WTC11 (cell line): ENCODE measurements at regions not wholly inside any gene's neighbourhood (a gene's known extent, or its start where the extent isn't known, plus 50 kb on each side); places are given as distances from the start of the nearest gene placed in this dataset.

Source experiments
- ATAC-seq: fragments of 200-7000 bp; cut with Tn5 transposase; 2 replicates; pipeline ENCODE4 v1.10.0; 2021; ENCODE audit warnings: mild to moderate bottlenecking, moderate library complexity
- CTCF ChIA-PET: fragments of 300-600 bp; sonication (Branson Sonifier 250); formaldehyde crosslinking; loops from one replicate; lab custom pipeline; 2021; ENCODE audit warnings: antibody characterized with exemption; lab: Charles Lee
- POLR2A ChIA-PET: fragments of 350-600 bp; sonication (Branson Sonifier 250); formaldehyde crosslinking; loops from one replicate; lab custom pipeline; 2021; ENCODE audit warnings: antibody characterized with exemption; lab: Charles Lee
- DNase-seq: peaks from one replicate; pipeline ENCODE4 v3.0.0; 2021; ENCODE audit warnings: low spot score
- H3K27ac Mint-ChIP-seq: 2 replicates; pipeline ENCODE4 v1.8.0; 2021; ENCODE audit warnings: mixed read lengths
- H3K27me3 Mint-ChIP-seq: 2 replicates; pipeline ENCODE4 v1.8.0; 2021; ENCODE audit warnings: low read depth, mild to moderate bottlenecking, moderate library complexity, mixed read lengths
- H3K36me3 Mint-ChIP-seq: 2 replicates; pipeline ENCODE4 v1.8.0; 2021; ENCODE audit warnings: mixed read lengths
- H3K4me1 Mint-ChIP-seq: 2 replicates; pipeline ENCODE4 v1.8.0; 2022; ENCODE audit warnings: mixed read lengths
- H3K4me3 Mint-ChIP-seq: 2 replicates; pipeline ENCODE4 v1.8.0; 2021; ENCODE audit warnings: mild to moderate bottlenecking, moderate library complexity, mixed read lengths
- H3K9me3 Mint-ChIP-seq: 2 replicates; pipeline ENCODE4 v1.8.0; 2021; ENCODE audit warnings: mixed read lengths
- AR ChIP-seq: fragments of 250-450 bp; sonication (Bioruptor Pico); IDR thresholded peaks from 2 replicates; pipeline ENCODE4 v1.9.0; 2021; ENCODE audit warnings: mild to moderate bottlenecking
- ATF2 ChIP-seq: sonication (generic); formaldehyde crosslinking; IDR thresholded peaks from 2 replicates; pipeline ENCODE4 v1.8.1; 2022; ENCODE audit warnings: low read depth, missing genetic modification reagents, borderline replicate concordance
- ATF3 ChIP-seq: sonication (generic); formaldehyde crosslinking; conservative IDR thresholded peaks from 2 replicates; pipeline ENCODE4 v1.8.1; 2022; ENCODE audit warnings: mild to moderate bottlenecking, missing genetic modification reagents
- ATF6 ChIP-seq: sonication (generic); formaldehyde crosslinking; IDR thresholded peaks from 2 replicates; pipeline ENCODE4 v1.8.1; 2023; ENCODE audit warnings: mild to moderate bottlenecking, missing genetic modification reagents
- E2F1 ChIP-seq: sonication (generic); formaldehyde crosslinking; IDR thresholded peaks from 2 replicates; pipeline ENCODE4 v1.8.0; 2022; ENCODE audit warnings: mild to moderate bottlenecking, missing genetic modification reagents
- E2F5 ChIP-seq: sonication (generic); formaldehyde crosslinking; IDR thresholded peaks from 2 replicates; pipeline ENCODE4 v1.8.1; 2022; ENCODE audit warnings: mild to moderate bottlenecking, moderate library complexity, missing genetic modification reagents
- ELF4 ChIP-seq: sonication (generic); formaldehyde crosslinking; IDR thresholded peaks from 2 replicates; pipeline ENCODE4 v1.8.1; 2022; ENCODE audit warnings: low read depth, mild to moderate bottlenecking, moderate library complexity, missing genetic modification reagents
- ERG ChIP-seq: fragments of 250-450 bp; sonication (Bioruptor Pico); IDR thresholded peaks from 2 replicates; pipeline ENCODE4 v1.8.0; 2021; ENCODE audit warnings: mild to moderate bottlenecking
- ETV6 ChIP-seq: sonication (generic); formaldehyde crosslinking; IDR thresholded peaks from 2 replicates; pipeline ENCODE4 v1.8.1; 2022; ENCODE audit warnings: mild to moderate bottlenecking, missing genetic modification reagents
- FOXK1 ChIP-seq: sonication (generic); formaldehyde crosslinking; IDR thresholded peaks from 2 replicates; pipeline ENCODE4 v1.8.0; 2022; ENCODE audit warnings: mild to moderate bottlenecking, moderate library complexity, missing genetic modification reagents
- GABPB1 ChIP-seq: sonication (generic); formaldehyde crosslinking; IDR thresholded peaks from 2 replicates; pipeline ENCODE4 v1.8.1; 2023; ENCODE audit warnings: mild to moderate bottlenecking, missing genetic modification reagents
- MXD4 ChIP-seq: fragments of 250-450 bp; sonication (Bioruptor Pico); IDR thresholded peaks from 2 replicates; pipeline ENCODE4 v1.8.0; 2021; ENCODE audit warnings: mild to moderate bottlenecking, moderate library complexity, borderline replicate concordance
- NFE2L1 ChIP-seq: sonication (generic); formaldehyde crosslinking; IDR thresholded peaks from 2 replicates; pipeline ENCODE4 v1.8.1; 2023; ENCODE audit warnings: missing genetic modification reagents
- PRRX2 ChIP-seq: fragments of 250-450 bp; sonication (Bioruptor Pico); IDR thresholded peaks from 2 replicates; pipeline ENCODE4 v1.8.0; 2021; ENCODE audit warnings: mild to moderate bottlenecking
- ZBTB43 ChIP-seq: sonication (generic); formaldehyde crosslinking; IDR thresholded peaks from 2 replicates; pipeline ENCODE4 v1.8.1; 2023; ENCODE audit warnings: mild to moderate bottlenecking, missing genetic modification reagents
- ZNF263 ChIP-seq: sonication (generic); formaldehyde crosslinking; IDR thresholded peaks from 2 replicates; pipeline ENCODE4 v1.8.1; 2022; ENCODE audit warnings: low read depth, mild to moderate bottlenecking, moderate library complexity, missing genetic modification reagents
- ZNF281 ChIP-seq: sonication (generic); formaldehyde crosslinking; IDR thresholded peaks from 2 replicates; pipeline ENCODE4 v1.8.0; 2023; ENCODE audit warnings: mild to moderate bottlenecking, missing genetic modification reagents
- ZNF396 ChIP-seq: fragments of 250-450 bp; sonication (Bioruptor Pico); IDR thresholded peaks from 2 replicates; pipeline ENCODE4 v1.8.0; 2021; ENCODE audit warnings: mild to moderate bottlenecking, moderate library complexity, borderline replicate concordance
- ZNF416 ChIP-seq: fragments of 250-450 bp; sonication (Bioruptor Pico); IDR thresholded peaks from 2 replicates; pipeline ENCODE4 v1.9.0; 2021; ENCODE audit warnings: mild to moderate bottlenecking, inconsistent platforms
- ZNF512 ChIP-seq: sonication (generic); formaldehyde crosslinking; IDR thresholded peaks from 2 replicates; pipeline ENCODE4 v1.8.1; 2022; ENCODE audit warnings: missing genetic modification reagents, borderline replicate concordance

- no peak overlapping the region for H3K4me3 Mint-ChIP-seq
- H3K27me3 Mint-ChIP-seq, result no peaks in the 10 kb centered on the region
- ChIA-PET POLR2A (no interaction called here), CTCF (no interaction called here)
- H3K36me3 Mint-ChIP-seq, result no peaks in the 10 kb centered on the region
- no peak overlapping the region for H3K27ac Mint-ChIP-seq
- no peak for DNase-seq
- H3K9me3 Mint-ChIP-seq, result no peaks in the 10 kb centered on the region
- TF ChIP-seq ZNF263 (CRISPR knock-in tag), result no peak
- no peak for TF ChIP-seq ZBTB43 (CRISPR knock-in tag)
- no peak for TF ChIP-seq GABPB1 (CRISPR knock-in tag)
- TF ChIP-seq ZNF396 (CRISPR knock-in tag), result no peak
- no peak for TF ChIP-seq NFE2L1
- TF ChIP-seq AR (CRISPR knock-in tag), result no peak
- no peak for TF ChIP-seq ERG
- no peak for TF ChIP-seq FOXK1 (CRISPR knock-in tag)
- TF ChIP-seq ZNF512 (CRISPR knock-in tag), result no peak
- TF ChIP-seq ETV6 (CRISPR knock-in tag), result no peak
- no peak for TF ChIP-seq ELF4
- TF ChIP-seq MXD4 (CRISPR knock-in tag), result no peak
- no peak for TF ChIP-seq E2F5 (CRISPR knock-in tag)
- no peak for TF ChIP-seq PRRX2 (CRISPR knock-in tag)
- TF ChIP-seq ATF2, result no peak
- TF ChIP-seq ATF3 (CRISPR knock-in tag), result no peak
- TF ChIP-seq E2F1, result no peak
- TF ChIP-seq ZNF281, result no peak
- TF ChIP-seq ATF6 (CRISPR knock-in tag), result no peak
- no peak for TF ChIP-seq ZNF416 (CRISPR knock-in tag)
- H3K4me1 Mint-ChIP-seq, result no peaks in the 10 kb centered on the region
- ATAC-seq, result no peak
These were observed 559.7 kb upstream of the ZEB2 start for GRCh38 chr2:145079641-145080040.
